Neural cell (in vitro differentiated cells): ENCODE measurements at regions not wholly inside any gene's neighbourhood (a gene's known extent, or its start where the extent isn't known, plus 50 kb on each side); places are given as distances from the start of the nearest gene placed in this dataset.

Experiments used
- H2AFZ ChIP-seq: fragments of 200-600, 300-800 bp; sonication (generic), shearing (Covaris generic); 2 replicates; pipeline ENCODE4 v1.6.0; 2014; ENCODE audit warnings: low read depth, mild to moderate bottlenecking, antibody characterized with exemption, low read length, moderate library complexity
- H3F3A ChIP-seq: fragments of 200-600 bp; shearing (Covaris generic); 2 replicates; pipeline ENCODE4 v1.6.1; 2016; ENCODE audit warnings: mild to moderate bottlenecking, moderate library complexity, mixed read lengths, antibody characterized with exemption, low read length; ENCODE audit not compliant: insufficient read depth, poor library complexity, severe bottlenecking
- H3K27ac ChIP-seq: fragments of 200-600, 300-800 bp; sonication (generic), shearing (Covaris generic); 2 replicates; pipeline ENCODE4 v1.5.1; 2014; ENCODE audit warnings: mild to moderate bottlenecking, low read length, moderate library complexity
- H3K27me3 ChIP-seq: fragments of 300-800, 200-600 bp; sonication (generic), shearing (Covaris generic); 2 replicates; pipeline ENCODE4 v1.6.0; 2014; ENCODE audit warnings: mild to moderate bottlenecking, low read depth, low read length, moderate library complexity; ENCODE audit not compliant: insufficient read depth
- H3K36me3 ChIP-seq: fragments of 300-800, 200-600 bp; sonication (generic), shearing (Covaris generic); 2 replicates; pipeline ENCODE4 v1.5.1; 2014; ENCODE audit warnings: mild to moderate bottlenecking, antibody characterized with exemption, low read length, moderate library complexity; ENCODE audit not compliant: insufficient read depth
- H3K4me2 ChIP-seq: fragments of 300-800, 200-600 bp; sonication (generic), shearing (Covaris generic); 2 replicates; pipeline ENCODE4 v1.6.0; 2014; ENCODE audit warnings: mild to moderate bottlenecking, low read length
- H3K4me3 ChIP-seq: fragments of 300-800, 200-600 bp; sonication (generic), shearing (Covaris generic); 2 replicates; pipeline ENCODE4 v1.5.1; 2014; ENCODE audit warnings: mild to moderate bottlenecking, low read length, moderate library complexity
- H3K79me2 ChIP-seq: fragments of 200-600 bp; shearing (Covaris generic); replicated peaks from 2 replicates; pipeline ENCODE4 v1.6.0; 2014; ENCODE audit warnings: mild to moderate bottlenecking, low read length, moderate library complexity; ENCODE audit not compliant: insufficient read depth
- H3K9ac ChIP-seq: fragments of 300-800, 200-600 bp; sonication (generic), shearing (Covaris generic); 2 replicates; pipeline ENCODE4 v1.6.1; 2016; ENCODE audit warnings: mild to moderate bottlenecking, low read length, mixed read lengths
- H3K9me2 ChIP-seq: fragments of 200-600 bp; shearing (Covaris generic); 2 replicates; pipeline ENCODE4 v1.6.1; 2016; ENCODE audit warnings: mild to moderate bottlenecking, low read length, mixed read lengths; ENCODE audit not compliant: insufficient read depth
- H3K9me3 ChIP-seq: fragments of 200-600, 300-800 bp; sonication (generic), shearing (Covaris generic); 2 replicates; pipeline ENCODE4 v1.6.1; 2016; ENCODE audit warnings: mild to moderate bottlenecking, mixed run types, low read length, moderate library complexity, mixed read lengths
- H4K20me1 ChIP-seq: fragments of 200-600 bp; shearing (Covaris generic); 2 replicates; pipeline ENCODE4 v1.6.1; 2016; ENCODE audit warnings: mild to moderate bottlenecking, mixed run types; ENCODE audit not compliant: insufficient read depth
- EP300 ChIP-seq: fragments of 450-650 bp; conservative IDR thresholded peaks from 2 replicates; pipeline ENCODE4 v1.6.1; 2014; ENCODE audit warnings: antibody characterized with exemption, mild to moderate bottlenecking, moderate library complexity; ENCODE audit not compliant: poor library complexity, severe bottlenecking
- EZH2 ChIP-seq: fragments of 200-600, 300-800 bp; shearing (Covaris generic), sonication (generic); IDR thresholded peaks from 2 replicates; pipeline ENCODE4 v1.6.1; 2014; ENCODE audit warnings: antibody characterized with exemption, low read length, borderline replicate concordance, mild to moderate bottlenecking; ENCODE audit not compliant: insufficient read depth, poor library complexity, severe bottlenecking
- MXI1 ChIP-seq: fragments of 450-650 bp; conservative IDR thresholded peaks from 2 replicates; pipeline ENCODE4 v1.6.1; 2014; ENCODE audit warnings: antibody characterized with exemption, mild to moderate bottlenecking; ENCODE audit not compliant: poor library complexity, severe bottlenecking
- POLR2AphosphoS5 ChIP-seq: IDR thresholded peaks from 2 replicates; pipeline ENCODE4 v1.6.1; 2012
- RAD21 ChIP-seq: fragments of 450-650 bp; conservative IDR thresholded peaks from 2 replicates; pipeline ENCODE4 v1.6.1; 2014; ENCODE audit warnings: antibody characterized with exemption, mild to moderate bottlenecking, moderate library complexity
- REST ChIP-seq: IDR thresholded peaks from 2 replicates; pipeline ENCODE4 v1.6.1; 2012; ENCODE audit warnings: borderline replicate concordance
- SMC3 ChIP-seq: fragments of 450-650 bp; conservative IDR thresholded peaks from 2 replicates; pipeline ENCODE4 v1.6.1; 2014; ENCODE audit warnings: antibody characterized with exemption, mild to moderate bottlenecking, moderate library complexity; ENCODE audit not compliant: poor library complexity
- TAF1 ChIP-seq: IDR thresholded peaks from 2 replicates; pipeline ENCODE4 v1.6.1; 2012; ENCODE audit warnings: low read depth
- TF ChIP-seq, protein P1 (sequence below): fragments of 450-650 bp; IDR thresholded peaks from 2 replicates; pipeline ENCODE4 v1.5.1; 2014; ENCODE audit warnings: antibody characterized with exemption, mild to moderate bottlenecking, moderate library complexity; ENCODE audit not compliant: poor library complexity, severe bottlenecking

- Histone ChIP-seq H3K27ac (no peak overlapping the region), H3K79me2 (no peaks in the 10 kb centered on the region), H3F3A (no peaks in the 10 kb centered on the region), H3K4me3 (no peak overlapping the region), H3K9me3 (no peaks in the 10 kb centered on the region), H3K9ac (no peak overlapping the region), H3K4me2 (no peak overlapping the region), H2AFZ (no peak overlapping the region), H3K9me2 (no peaks in the 10 kb centered on the region), H3K36me3 (no peaks in the 10 kb centered on the region), H3K27me3 (no peaks in the 10 kb centered on the region), H4K20me1 (no peaks in the 10 kb centered on the region)
- no peak for TF ChIP-seq TAF1
- no peak for TF ChIP-seq RAD21
- no peak for TF ChIP-seq MXI1
- TF ChIP-seq POLR2AphosphoS5 = no peak
- TF ChIP-seq EP300 = no peak
- TF ChIP-seq, protein P1, sequence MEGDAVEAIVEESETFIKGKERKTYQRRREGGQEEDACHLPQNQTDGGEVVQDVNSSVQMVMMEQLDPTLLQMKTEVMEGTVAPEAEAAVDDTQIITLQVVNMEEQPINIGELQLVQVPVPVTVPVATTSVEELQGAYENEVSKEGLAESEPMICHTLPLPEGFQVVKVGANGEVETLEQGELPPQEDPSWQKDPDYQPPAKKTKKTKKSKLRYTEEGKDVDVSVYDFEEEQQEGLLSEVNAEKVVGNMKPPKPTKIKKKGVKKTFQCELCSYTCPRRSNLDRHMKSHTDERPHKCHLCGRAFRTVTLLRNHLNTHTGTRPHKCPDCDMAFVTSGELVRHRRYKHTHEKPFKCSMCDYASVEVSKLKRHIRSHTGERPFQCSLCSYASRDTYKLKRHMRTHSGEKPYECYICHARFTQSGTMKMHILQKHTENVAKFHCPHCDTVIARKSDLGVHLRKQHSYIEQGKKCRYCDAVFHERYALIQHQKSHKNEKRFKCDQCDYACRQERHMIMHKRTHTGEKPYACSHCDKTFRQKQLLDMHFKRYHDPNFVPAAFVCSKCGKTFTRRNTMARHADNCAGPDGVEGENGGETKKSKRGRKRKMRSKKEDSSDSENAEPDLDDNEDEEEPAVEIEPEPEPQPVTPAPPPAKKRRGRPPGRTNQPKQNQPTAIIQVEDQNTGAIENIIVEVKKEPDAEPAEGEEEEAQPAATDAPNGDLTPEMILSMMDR = no peak
- no peak for TF ChIP-seq EZH2
- no peak for TF ChIP-seq REST
- no peak for TF ChIP-seq SMC3
Observed at GRCh38 chr2:11997142-11997541, 250.7 kb downstream of the LPIN1 start.

DNA sequence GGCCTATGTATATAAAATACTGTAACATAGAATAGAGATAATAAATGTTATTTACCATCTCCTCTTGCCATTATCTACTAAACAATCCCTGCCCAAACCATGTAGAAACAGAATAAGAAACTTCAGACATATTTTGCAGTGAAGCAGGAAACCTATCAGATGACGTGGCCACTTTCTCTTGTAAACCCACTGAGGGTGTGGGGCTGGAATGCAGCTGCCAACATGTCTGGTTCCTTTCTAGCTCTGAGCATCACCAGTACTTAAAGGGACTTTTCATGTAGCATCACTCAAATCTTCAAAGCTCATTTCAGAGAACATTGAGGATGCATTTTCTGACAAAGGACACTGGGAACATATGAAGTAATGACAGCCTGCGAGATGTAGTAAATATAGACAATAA is 251.8 kb downstream of the LPIN1 start:
- no peaks in the 10 kb centered on the region for H3K9me2 ChIP-seq
- no peak overlapping the region for H3K27ac ChIP-seq
- H4K20me1 ChIP-seq = no peaks in the 10 kb centered on the region
- H3K4me3 ChIP-seq = no peak overlapping the region
- no peaks in the 10 kb centered on the region for H3K9me3 ChIP-seq
- no peak overlapping the region for H3K4me2 ChIP-seq
- H3K27me3 ChIP-seq = no peaks in the 10 kb centered on the region
- H3K79me2 ChIP-seq = no peaks in the 10 kb centered on the region
- H3K9ac ChIP-seq = no peak overlapping the region
- no peaks in the 10 kb centered on the region for H3F3A ChIP-seq
- TF ChIP-seq MXI1 (no peak), REST (no peak), EZH2 (no peak), RAD21 (no peak), TAF1 (no peak), SMC3 (no peak), EP300 (no peak), POLR2AphosphoS5 (no peak)
- TF ChIP-seq, protein P1 = no peak
- no peak overlapping the region for H2AFZ ChIP-seq
- no peaks in the 10 kb centered on the region for H3K36me3 ChIP-seq
